Mucosa of descending colon (tissue), 3 donors: ENCODE measurements at regions not wholly inside any gene's neighbourhood (a gene's known extent, or its start where the extent isn't known, plus 50 kb on each side); places are given as distances from the start of the nearest gene placed in this dataset.

Experiments used
- ATAC-seq: fragments of 200-7000 bp; cut with Tn5 transposase; one replicate; pipeline ENCODE4 v1.9.1; 2020; ENCODE audit warnings: mild to moderate bottlenecking, moderate library complexity
- DNase-seq, 3 donors: peaks; one replicate each; pipeline ENCODE4 v3.0.0-alpha.2; 2020
- H3K36me3 ChIP-seq: fragments of 200-600 bp; one replicate; pipeline ENCODE4 v1.8.0; 2021; ENCODE audit warnings: low read depth, mild to moderate bottlenecking
- H3K4me1 ChIP-seq: fragments of 200-600 bp; one replicate; pipeline ENCODE4 v1.8.0; 2021; ENCODE audit warnings: low read depth, mild to moderate bottlenecking
- H3K4me3 ChIP-seq: fragments of 200-600 bp; one replicate; pipeline ENCODE4 v1.8.0; 2021; ENCODE audit warnings: mild to moderate bottlenecking
- H3K9me3 ChIP-seq: fragments of 200-600 bp; one replicate; pipeline ENCODE4 v1.8.0; 2021; ENCODE audit warnings: mild to moderate bottlenecking
- intact Hi-C, 2 donors: fragments of 100-400 bp; cut with DNase I in 1 of 2; cut with micrococcal nuclease in 1 of 2; formaldehyde crosslinking; loops; one replicate each; pipeline versions ENCODE4 v1.11.0 to v1.11.1; 2022; cut with DNase I, micrococcal nuclease
- TF ChIP-seq, protein P1 (sequence below): fragments of 200-600 bp; IDR thresholded peaks from one replicate; pipeline ENCODE4 v1.8.0; 2022; ENCODE audit warnings: antibody characterized with exemption, mild to moderate bottlenecking
- donor health status: DM: no; HTN: no; CAD: no; lungs with moderate emphysema.
- donor health status: DM: no; HTN: no; CAD: no.
- donor health status: DM: no; HTN: yes; CAD: no.

DNA sequence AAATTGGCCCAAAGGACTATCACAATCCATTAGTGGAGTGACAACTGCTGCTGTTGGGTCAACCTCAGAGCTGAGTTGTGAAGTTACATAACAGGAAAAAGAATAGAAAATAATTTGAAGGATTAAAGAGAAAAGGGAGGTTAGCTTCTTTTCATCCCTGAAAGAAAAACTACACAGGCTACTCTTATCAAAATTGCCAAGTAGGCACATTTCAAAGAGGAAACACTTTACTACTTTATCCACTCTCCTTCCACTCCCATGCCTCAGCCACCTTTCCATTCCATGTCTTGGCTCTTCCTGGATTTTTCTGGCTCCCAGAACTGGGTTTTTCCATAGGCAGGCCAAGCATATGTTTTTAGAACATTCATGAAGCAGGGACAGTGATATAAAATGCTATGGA is 384.0 kb upstream of the RORA start:
- H3K4me3 ChIP-seq = no peak overlapping the region
- ATAC-seq = no peak
- intact Hi-C loops = no loop called here
- H3K36me3 ChIP-seq = no peaks in the 10 kb centered on the region
- H3K4me1 ChIP-seq = no peaks in the 10 kb centered on the region
- TF ChIP-seq, protein P1, sequence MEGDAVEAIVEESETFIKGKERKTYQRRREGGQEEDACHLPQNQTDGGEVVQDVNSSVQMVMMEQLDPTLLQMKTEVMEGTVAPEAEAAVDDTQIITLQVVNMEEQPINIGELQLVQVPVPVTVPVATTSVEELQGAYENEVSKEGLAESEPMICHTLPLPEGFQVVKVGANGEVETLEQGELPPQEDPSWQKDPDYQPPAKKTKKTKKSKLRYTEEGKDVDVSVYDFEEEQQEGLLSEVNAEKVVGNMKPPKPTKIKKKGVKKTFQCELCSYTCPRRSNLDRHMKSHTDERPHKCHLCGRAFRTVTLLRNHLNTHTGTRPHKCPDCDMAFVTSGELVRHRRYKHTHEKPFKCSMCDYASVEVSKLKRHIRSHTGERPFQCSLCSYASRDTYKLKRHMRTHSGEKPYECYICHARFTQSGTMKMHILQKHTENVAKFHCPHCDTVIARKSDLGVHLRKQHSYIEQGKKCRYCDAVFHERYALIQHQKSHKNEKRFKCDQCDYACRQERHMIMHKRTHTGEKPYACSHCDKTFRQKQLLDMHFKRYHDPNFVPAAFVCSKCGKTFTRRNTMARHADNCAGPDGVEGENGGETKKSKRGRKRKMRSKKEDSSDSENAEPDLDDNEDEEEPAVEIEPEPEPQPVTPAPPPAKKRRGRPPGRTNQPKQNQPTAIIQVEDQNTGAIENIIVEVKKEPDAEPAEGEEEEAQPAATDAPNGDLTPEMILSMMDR = no peak
- DNase-seq = no peak
- peaks cover 6% of the 10 kb centered on the region for H3K9me3 ChIP-seq

DNA sequence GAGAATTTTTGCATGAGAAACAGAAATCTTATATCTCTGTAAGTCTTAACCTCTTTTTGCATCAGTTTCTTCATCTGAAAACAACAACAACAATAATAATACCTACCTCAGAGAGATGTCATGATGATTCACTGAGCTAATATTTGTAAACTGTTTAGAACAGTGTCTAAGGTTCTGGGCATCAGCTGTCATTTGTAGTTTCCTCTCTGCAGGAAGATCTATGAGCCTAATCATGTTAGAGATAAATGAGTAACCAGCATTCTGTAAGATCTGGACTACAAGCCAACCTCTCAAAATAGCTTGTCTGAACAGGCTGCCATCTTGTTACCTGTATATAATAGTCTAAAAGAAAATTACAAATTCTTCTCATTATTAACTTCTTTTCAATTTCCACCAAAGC is 383.0 kb upstream of the RORA start:
- no peaks in the 10 kb centered on the region for H3K4me1 ChIP-seq
- TF ChIP-seq, protein P1 = no peak
- H3K36me3 ChIP-seq = no peaks in the 10 kb centered on the region
- peaks cover 3% of the 10 kb centered on the region for H3K9me3 ChIP-seq
- intact Hi-C loops = no loop called here
- no peak overlapping the region for H3K4me3 ChIP-seq
- no peak for DNase-seq
- ATAC-seq = no peak

DNA sequence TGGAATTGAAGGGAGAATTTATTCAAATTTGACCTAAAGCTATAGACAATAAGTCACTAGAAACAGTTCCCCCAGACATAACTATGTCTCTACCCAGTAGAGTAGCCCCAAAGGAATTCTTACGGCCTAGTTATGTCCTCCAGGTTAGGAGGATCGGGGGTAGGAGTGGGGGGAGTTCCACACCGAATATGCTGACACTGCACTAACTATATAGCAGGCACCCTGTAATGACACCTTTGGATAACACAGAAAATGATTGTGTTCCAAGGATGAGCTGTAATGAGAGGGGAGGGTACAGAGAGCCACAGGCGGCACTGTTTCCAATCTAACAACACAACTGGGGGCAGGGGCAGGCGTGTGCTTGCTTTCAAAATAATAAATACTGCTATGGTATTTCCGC is 376.2 kb upstream of the RORA start:
- Histone ChIP-seq H3K9me3 (no peaks in the 10 kb centered on the region), H3K36me3 (no peaks in the 10 kb centered on the region), H3K4me1 (no peaks in the 10 kb centered on the region), H3K4me3 (no peak overlapping the region)
- intact Hi-C loops = no loop called here
- TF ChIP-seq, protein P1 = no peak
- no peak for ATAC-seq
- DNase-seq = no peak

DNA sequence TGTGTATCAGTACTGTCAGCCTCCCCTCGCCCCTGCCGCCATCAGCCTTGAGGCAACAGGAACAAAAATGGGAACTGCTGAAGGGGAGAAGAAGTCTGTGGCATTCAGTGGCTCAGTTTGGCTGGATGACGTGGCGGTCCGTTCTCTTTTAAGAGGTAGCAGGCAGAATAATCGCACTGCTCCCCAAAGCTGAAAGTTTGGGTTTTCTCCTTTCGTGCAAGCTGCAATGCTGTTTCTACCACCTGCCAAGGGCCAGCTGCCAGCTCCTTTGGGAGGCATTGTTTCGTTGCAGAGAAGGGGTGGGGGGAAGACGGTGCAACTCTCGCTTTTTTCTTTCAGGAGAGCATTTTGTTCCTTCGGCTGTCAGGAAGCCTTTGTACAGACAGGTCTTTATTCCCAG is 369.6 kb upstream of the RORA start:
- H3K36me3 ChIP-seq = no peaks in the 10 kb centered on the region
- H3K4me3 ChIP-seq = no peak overlapping the region
- intact Hi-C loops = no loop called here
- TF ChIP-seq, protein P1 = no peak
- H3K4me1 ChIP-seq = no peaks in the 10 kb centered on the region
- ATAC-seq = no peak
- DNase-seq = no peak
- no peaks in the 10 kb centered on the region for H3K9me3 ChIP-seq

DNA sequence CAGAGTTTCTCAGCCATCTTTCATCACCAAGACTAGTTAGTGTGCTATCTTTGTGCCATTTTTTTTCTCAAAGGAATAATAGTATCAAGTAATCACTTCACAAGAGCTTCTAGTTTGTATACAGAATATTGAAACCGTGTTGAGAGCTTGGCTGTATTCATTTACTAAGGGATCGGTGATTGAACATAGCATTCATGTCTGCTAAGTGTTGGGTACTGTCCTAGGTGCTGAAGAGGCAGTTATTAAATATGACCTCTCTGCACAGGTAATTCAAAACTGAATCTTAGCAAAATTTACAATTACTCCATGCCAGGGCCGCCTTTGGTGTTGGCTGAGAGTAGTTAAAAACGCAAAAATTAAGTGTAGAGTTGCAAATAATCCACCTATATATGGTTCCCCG is 355.3 kb upstream of the RORA start:
- DNase-seq (no peak), ATAC-seq (no peak)
- intact Hi-C loops = no loop called here
- Histone ChIP-seq H3K4me1 (no peaks in the 10 kb centered on the region), H3K9me3 (peaks cover 2% of the 10 kb centered on the region), H3K36me3 (no peaks in the 10 kb centered on the region), H3K4me3 (no peak overlapping the region)
- TF ChIP-seq, protein P1 = no peak

DNA sequence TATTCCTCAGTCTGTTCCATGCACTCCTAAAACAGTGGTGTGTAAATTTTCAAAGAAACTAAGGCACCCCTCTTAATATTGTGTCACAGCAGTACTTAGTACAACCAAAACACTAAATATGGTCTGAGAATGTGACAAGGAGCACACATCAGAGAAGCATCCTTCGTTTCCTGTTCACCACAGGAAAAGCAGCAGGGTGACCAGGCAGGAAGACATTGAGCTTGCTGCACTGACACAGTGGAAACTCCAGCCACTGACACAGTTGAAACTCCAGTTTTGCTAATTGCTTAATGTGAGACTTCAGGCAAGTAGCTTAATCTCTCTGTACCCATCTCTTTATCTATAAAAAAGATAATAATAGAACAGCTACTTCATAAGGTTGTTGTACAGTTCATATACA is 353.0 kb upstream of the RORA start:
- TF ChIP-seq, protein P1 = no peak
- DNase-seq (no peak), ATAC-seq (no peak)
- no peaks in the 10 kb centered on the region for H3K4me1 ChIP-seq
- no peaks in the 10 kb centered on the region for H3K36me3 ChIP-seq
- peaks cover 2% of the 10 kb centered on the region for H3K9me3 ChIP-seq
- intact Hi-C loops = no loop called here
- H3K4me3 ChIP-seq = no peak overlapping the region
